SU-DHL-6 (cell line): ENCODE measurements at regions not wholly inside any gene's neighbourhood (a gene's known extent, or its start where the extent isn't known, plus 50 kb on each side); places are given as distances from the start of the nearest gene placed in this dataset.

Experiments used
- H2AFZ ChIP-seq: fragments of 200-600 bp; sonication (generic); 2 replicates; pipeline ENCODE4 v1.6.1; 2014; ENCODE audit warnings: low read depth, mild to moderate bottlenecking, moderate library complexity, mixed read lengths, antibody characterized with exemption, low read length; ENCODE audit not compliant: severe bottlenecking
- H3F3A ChIP-seq: fragments of 200-600 bp; shearing (Covaris generic); 2 replicates; pipeline ENCODE4 v1.6.0; 2016; ENCODE audit warnings: antibody characterized with exemption, mild to moderate bottlenecking; ENCODE audit not compliant: insufficient read depth
- H3K27ac ChIP-seq: fragments of 200-600 bp; sonication (generic); 2 replicates; pipeline ENCODE4 v1.5.1; 2016; ENCODE audit warnings: low read depth, mild to moderate bottlenecking, low read length, moderate library complexity, mixed read lengths
- H3K27me3 ChIP-seq: fragments of 200-600 bp; sonication (generic), shearing (Covaris generic); 2 replicates; pipeline ENCODE4 v1.6.0; 2014; ENCODE audit warnings: mild to moderate bottlenecking, low read length
- H3K36me3 ChIP-seq: fragments of 200-600 bp; sonication (generic); 2 replicates; pipeline ENCODE4 v1.6.1; 2014; ENCODE audit warnings: mild to moderate bottlenecking, low read length, mixed read lengths
- H3K4me2 ChIP-seq: fragments of 300-600, 200-600 bp; shearing (Covaris generic), sonication (generic); 2 replicates; pipeline ENCODE4 v1.6.0; 2014; ENCODE audit warnings: low read length, low read depth, mild to moderate bottlenecking; ENCODE audit not compliant: poor library complexity, severe bottlenecking
- H3K4me3 ChIP-seq: fragments of 200-600 bp; sonication (generic); 2 replicates; pipeline ENCODE4 v1.5.1; 2014; ENCODE audit warnings: antibody characterized with exemption, low read length, mild to moderate bottlenecking, mixed read lengths; ENCODE audit not compliant: insufficient read depth, poor library complexity, severe bottlenecking
- H3K79me2 ChIP-seq: fragments of 200-600 bp; sonication (generic); 2 replicates; pipeline ENCODE4 v1.6.1; 2014; ENCODE audit warnings: mild to moderate bottlenecking, low read length, moderate library complexity; ENCODE audit not compliant: insufficient read depth
- H3K9ac ChIP-seq: fragments of 200-600 bp; sonication (generic); 2 replicates; pipeline ENCODE4 v1.7.0; 2014; ENCODE audit warnings: mild to moderate bottlenecking, low read length
- H3K9me2 ChIP-seq: fragments of 200-600 bp; sonication (generic); replicated peaks from 2 replicates; pipeline ENCODE4 v1.6.1; 2014; ENCODE audit warnings: low read length; ENCODE audit not compliant: insufficient read depth
- H3K9me3 ChIP-seq: fragments of 200-600 bp; sonication (generic); 2 replicates; pipeline ENCODE4 v1.6.1; 2014; ENCODE audit warnings: low read length, mixed read lengths; ENCODE audit not compliant: insufficient read depth
- H4K20me1 ChIP-seq: fragments of 200-600 bp; sonication (generic); 2 replicates; pipeline ENCODE4 v1.6.1; 2014; ENCODE audit warnings: low read depth, mild to moderate bottlenecking, antibody characterized with exemption, low read length, moderate library complexity, mixed read lengths
- EZH2phosphoT487 ChIP-seq: fragments of 200-600 bp; sonication (generic), shearing (Covaris generic); conservative IDR thresholded peaks from 2 replicates; pipeline ENCODE4 v1.6.1; 2018; ENCODE audit warnings: mild to moderate bottlenecking, antibody characterized with exemption, low read length, moderate library complexity, mixed read lengths
- TF ChIP-seq, protein P1 (sequence below): fragments of 200-600 bp; sonication (generic); IDR thresholded peaks from one replicate; pipeline ENCODE4 v1.5.1; 2017; ENCODE audit warnings: antibody characterized with exemption, mild to moderate bottlenecking, low read length, moderate library complexity; ENCODE audit not compliant: insufficient read depth, poor library complexity, severe bottlenecking

DNA sequence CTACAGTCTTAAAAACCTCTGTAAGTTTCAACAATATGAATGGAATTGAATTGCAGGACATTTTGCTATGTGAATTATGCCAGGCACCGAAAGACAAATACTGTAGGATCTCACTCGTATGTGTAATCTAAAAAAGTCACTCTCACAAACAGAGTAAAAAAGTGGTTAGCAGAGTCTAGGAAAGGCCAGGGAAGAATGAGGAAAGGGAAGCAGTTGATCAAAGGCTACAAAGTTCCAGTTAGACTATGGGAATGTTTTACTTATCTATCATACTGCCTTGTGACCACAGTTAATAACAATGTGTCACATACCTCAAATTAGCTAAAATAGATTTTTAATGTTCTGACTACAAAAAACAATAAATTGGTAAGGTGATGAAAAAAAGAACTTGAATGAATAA lies 565.4 kb upstream of the BRINP3 start:
- H3K79me2 ChIP-seq, result no peaks in the 10 kb centered on the region
- no peak overlapping the region for H3K27ac ChIP-seq
- TF ChIP-seq, protein P1, sequence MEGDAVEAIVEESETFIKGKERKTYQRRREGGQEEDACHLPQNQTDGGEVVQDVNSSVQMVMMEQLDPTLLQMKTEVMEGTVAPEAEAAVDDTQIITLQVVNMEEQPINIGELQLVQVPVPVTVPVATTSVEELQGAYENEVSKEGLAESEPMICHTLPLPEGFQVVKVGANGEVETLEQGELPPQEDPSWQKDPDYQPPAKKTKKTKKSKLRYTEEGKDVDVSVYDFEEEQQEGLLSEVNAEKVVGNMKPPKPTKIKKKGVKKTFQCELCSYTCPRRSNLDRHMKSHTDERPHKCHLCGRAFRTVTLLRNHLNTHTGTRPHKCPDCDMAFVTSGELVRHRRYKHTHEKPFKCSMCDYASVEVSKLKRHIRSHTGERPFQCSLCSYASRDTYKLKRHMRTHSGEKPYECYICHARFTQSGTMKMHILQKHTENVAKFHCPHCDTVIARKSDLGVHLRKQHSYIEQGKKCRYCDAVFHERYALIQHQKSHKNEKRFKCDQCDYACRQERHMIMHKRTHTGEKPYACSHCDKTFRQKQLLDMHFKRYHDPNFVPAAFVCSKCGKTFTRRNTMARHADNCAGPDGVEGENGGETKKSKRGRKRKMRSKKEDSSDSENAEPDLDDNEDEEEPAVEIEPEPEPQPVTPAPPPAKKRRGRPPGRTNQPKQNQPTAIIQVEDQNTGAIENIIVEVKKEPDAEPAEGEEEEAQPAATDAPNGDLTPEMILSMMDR, result no peak
- TF ChIP-seq EZH2phosphoT487, result no peak
- H4K20me1 ChIP-seq, result no peaks in the 10 kb centered on the region
- no peak overlapping the region for H2AFZ ChIP-seq
- no peaks in the 10 kb centered on the region for H3F3A ChIP-seq
- no peak overlapping the region for H3K4me2 ChIP-seq
- no peaks in the 10 kb centered on the region for H3K27me3 ChIP-seq
- H3K9me3 ChIP-seq, result no peaks in the 10 kb centered on the region
- H3K4me3 ChIP-seq, result no peak overlapping the region
- H3K9ac ChIP-seq, result no peak overlapping the region
- H3K9me2 ChIP-seq, result no peaks in the 10 kb centered on the region
- no peaks in the 10 kb centered on the region for H3K36me3 ChIP-seq

DNA sequence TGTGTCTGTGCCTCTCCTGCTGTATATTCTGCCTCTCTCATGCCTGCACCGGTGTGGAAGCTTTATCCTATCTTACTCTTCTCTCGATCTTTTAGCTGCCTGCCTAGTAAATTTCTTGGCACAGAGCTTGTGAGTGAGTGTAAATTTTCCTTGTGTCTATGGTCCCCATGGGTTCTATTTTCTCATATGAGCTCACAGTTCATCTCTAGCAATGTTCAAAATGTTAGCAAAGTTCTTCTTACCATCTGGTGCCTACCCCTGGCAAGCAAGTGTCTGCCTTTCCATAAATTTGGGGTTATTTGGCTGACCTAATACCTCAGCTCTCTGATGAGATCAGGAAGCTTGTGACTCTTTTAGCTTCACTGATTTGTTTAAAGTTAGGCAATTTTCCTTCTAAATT lies 572.1 kb upstream of the BRINP3 start:
- no peak overlapping the region for H3K9ac ChIP-seq

DNA sequence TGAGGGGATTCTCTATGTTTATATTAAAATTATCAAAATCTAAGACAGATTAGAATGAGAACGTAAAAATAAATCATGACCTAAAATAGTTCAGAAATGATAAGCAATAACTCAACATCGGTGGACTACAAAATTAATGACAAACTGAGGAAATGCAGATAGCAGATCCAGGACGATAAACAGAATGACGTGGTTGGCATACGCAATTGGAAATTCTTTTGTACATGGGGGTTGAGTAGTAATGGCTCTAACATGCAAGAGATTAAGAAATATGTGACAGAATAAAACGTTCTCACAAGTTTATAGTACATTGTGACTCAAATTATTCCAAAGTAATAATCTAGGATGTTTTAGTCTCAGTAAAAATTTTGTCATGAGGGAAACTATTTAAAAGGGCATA lies 575.2 kb upstream of the BRINP3 start:
- Histone ChIP-seq H4K20me1 (no peaks in the 10 kb centered on the region), H3K4me2 (no peak overlapping the region), H3K9ac (no peak overlapping the region), H3K4me3 (no peak overlapping the region), H3K27me3 (no peaks in the 10 kb centered on the region), H3K36me3 (no peaks in the 10 kb centered on the region), H3K9me2 (no peaks in the 10 kb centered on the region), H3F3A (no peaks in the 10 kb centered on the region), H3K27ac (no peak overlapping the region), H2AFZ (no peak overlapping the region), H3K79me2 (no peaks in the 10 kb centered on the region), H3K9me3 (no peaks in the 10 kb centered on the region)
- TF ChIP-seq, protein P1, result no peak
- no peak for TF ChIP-seq EZH2phosphoT487

More for the DNA sequence above, 572.1 kb upstream of the BRINP3 start:
- Histone ChIP-seq H2AFZ (no peak overlapping the region), H3F3A (no peaks in the 10 kb centered on the region), H3K27me3 (no peaks in the 10 kb centered on the region), H3K9me3 (no peaks in the 10 kb centered on the region), H3K36me3 (no peaks in the 10 kb centered on the region), H4K20me1 (no peaks in the 10 kb centered on the region), H3K9me2 (no peaks in the 10 kb centered on the region), H3K4me2 (no peak overlapping the region), H3K4me3 (no peak overlapping the region), H3K27ac (no peak overlapping the region), H3K79me2 (no peaks in the 10 kb centered on the region)
- no peak for TF ChIP-seq EZH2phosphoT487
- TF ChIP-seq, protein P1, result no peak

DNA sequence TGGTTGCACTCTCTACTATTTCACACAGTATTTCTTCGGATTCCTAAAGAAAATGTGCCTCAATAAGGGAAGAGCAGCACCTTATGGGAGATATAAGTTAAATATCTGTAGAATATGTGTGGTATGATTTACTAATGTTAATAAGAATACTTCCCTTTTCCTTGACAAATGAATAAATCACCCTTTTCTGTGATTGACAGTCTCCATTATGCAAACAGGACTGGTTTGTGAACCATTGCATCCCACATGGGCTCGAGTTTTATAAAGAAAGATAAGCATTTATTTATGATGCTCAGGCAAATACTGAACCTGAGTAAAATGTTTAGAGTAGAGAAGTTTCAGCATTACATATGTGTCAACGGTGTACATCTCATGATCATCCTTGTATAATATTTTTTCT lies 587.7 kb upstream of the BRINP3 start:
- no peaks in the 10 kb centered on the region for H3K27me3 ChIP-seq
- peak overlapping the region; percentile 30 for H2AFZ ChIP-seq
- no peaks in the 10 kb centered on the region for H3K9me2 ChIP-seq
- H3K4me2 ChIP-seq, result no peak overlapping the region
- no peaks in the 10 kb centered on the region for H3K79me2 ChIP-seq
- no peak for TF ChIP-seq EZH2phosphoT487
- TF ChIP-seq, protein P1, result no peak
- H3F3A ChIP-seq, result no peaks in the 10 kb centered on the region
- no peaks in the 10 kb centered on the region for H3K36me3 ChIP-seq
- no peaks in the 10 kb centered on the region for H3K9me3 ChIP-seq
- no peaks in the 10 kb centered on the region for H4K20me1 ChIP-seq
- H3K4me3 ChIP-seq, result no peak overlapping the region
- no peak overlapping the region for H3K27ac ChIP-seq
- no peak overlapping the region for H3K9ac ChIP-seq
